ENCODE measurements at regions not wholly inside any gene's neighbourhood (a gene's known extent, or its start where the extent isn't known, plus 50 kb on each side); places are given as distances from the start of the nearest gene placed in this dataset.

DNA sequence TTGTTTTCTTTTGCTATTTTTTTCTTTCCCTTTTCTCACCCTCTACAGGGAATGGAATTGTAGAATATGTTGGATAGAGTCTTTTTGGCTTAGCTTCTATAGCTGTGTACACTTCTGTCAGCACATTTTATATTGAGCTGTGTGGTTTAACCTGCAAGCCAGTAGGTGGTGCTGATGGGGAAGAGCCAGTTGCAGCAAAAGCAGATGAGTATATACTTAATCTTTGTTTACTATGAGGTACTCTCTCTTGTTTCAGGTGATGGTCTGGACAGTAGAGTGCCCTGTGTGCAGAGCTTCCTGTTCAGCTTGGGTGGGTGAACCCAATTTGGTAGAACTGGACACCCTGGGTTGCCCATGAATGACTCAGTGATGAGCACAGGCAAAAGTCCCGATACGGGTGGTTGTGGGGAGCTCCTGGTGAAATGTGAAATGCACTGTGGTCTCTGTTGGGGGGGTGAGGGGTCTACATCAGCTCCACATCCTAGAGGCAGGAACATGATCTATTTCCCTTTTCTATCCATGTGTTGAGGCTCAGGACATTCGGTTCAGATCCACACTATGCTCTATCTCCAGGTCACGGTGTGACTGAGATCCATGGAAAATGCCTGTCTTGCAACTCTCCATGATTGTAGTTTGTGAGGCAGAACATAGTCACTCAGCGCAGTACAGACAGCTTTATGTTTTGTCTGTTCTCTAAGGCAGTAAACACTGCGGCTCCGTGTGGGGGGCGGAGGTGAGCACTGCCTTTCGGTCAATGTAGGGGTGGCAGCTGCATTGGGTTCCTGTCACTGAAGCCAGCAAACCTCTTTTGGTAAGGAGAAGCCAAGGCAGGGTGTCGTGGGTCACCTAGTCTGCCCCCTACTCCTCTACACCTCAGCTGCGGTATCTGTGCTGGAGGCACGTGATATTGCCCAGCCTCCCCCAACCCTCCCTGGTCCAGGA, 353.2 kb downstream of the PRR16 start:
- peak; percentile 74 for DNase-seq

DNA sequence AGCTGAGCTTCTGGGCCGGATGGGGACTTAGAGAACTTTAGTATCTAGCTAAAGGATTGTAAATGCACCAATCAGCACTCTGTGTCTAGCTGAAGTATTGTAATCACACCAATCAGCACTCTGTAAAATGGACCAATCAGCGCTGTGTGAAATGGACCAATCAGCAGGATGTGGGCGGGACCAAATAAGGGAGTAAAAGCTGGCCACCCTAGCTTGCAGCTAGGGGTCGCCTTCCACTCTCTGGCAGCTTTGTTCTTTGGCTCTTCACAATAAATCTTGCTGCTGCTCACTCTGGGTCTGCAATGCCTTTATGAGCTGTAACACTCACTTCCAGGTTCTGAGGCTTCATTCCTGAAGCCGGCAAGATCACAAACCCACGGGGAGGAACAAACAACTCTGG, 354.0 kb downstream of the PRR16 start:
- peak; percentile 39 for DNase-seq

DNA sequence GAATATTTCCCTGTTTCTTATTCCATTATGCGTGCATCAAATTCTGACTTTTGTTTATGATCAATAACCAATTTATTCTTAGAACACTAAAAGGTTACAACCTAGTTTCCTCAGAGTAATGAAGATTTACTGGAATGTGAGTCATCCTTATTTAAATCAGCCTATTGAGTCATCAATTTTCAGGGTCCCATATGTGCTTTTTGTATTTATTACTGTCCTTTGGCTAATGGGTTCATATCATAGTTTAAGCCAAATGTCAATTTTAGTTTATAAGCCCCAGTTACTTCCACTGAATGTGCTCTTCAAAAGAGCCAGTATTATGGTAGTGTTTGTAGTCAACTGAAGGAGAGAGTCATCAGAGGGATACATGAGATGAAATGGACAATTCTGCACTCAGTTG, 359.2 kb downstream of the PRR16 start:
- DNase-seq = no peak

DNA sequence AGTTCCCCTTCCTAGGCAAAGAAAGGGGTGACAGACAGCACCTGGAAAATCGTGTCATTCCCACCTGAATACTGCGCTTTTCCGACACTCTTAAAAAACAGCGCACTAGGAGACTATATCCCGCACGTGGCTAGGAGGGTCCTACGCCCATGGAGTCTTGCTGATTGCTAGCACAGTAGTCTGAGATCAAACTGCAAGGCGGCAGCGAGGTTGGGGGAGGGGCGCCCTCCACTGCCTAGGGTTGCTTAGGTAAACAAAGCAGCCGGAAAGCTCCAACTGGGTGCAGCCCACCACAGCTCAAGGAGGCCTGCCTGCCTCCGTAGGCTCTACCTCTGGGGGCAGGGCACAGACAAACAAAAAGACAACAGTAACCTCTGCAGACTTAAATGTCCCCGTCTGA, 367.5 kb downstream of the PRR16 start:
- DNase-seq = peak; percentile 40

DNA sequence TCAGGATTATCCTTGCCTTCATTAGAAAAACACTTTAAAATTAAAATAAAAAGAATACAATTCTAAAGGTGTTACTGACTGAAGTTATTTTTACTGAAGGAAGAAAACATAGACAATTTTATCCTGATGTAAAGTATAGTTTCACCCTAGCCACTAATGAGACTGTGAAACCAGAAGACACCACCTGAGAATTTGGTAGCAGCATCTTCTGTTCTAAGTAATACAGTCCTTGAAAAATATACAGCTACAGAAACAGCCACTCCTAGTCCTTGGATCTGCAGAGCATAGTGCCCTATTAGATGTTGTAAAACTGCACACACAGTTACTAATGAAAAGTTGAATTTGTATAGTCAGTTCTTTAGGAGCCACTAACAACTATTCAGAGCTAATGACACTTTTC, 377.7 kb downstream of the PRR16 start:
- DNase-seq = no peak

DNA sequence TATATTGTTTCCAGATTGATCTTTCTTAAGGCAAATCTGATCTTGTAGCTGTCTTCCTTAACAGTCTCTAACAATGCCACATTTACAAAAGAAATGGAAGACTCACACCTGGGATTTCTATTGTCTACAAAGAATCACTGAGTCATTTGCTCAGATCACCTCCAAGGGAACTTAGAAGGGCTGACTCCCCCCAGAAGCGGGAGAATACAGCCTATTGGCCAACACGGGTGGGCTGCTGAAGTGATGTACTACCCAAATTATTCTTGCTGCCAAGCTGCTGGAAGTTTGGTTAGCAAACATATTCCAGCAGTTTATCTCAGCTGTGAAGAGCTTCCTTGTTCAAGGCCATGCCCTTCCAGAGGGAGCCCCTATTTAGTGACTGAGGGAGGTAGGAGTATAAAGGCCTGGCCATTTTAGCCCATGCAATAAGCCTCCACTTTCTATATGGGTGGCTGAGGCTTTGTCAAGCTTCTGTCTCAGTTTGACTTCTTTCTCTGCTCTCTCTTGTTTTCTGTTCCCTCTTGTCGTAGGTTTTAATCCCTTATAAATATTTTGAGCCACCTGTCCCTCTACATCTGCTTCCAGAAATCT, 379.4 kb downstream of the PRR16 start:
- DNase-seq = peak; percentile 13

DNA sequence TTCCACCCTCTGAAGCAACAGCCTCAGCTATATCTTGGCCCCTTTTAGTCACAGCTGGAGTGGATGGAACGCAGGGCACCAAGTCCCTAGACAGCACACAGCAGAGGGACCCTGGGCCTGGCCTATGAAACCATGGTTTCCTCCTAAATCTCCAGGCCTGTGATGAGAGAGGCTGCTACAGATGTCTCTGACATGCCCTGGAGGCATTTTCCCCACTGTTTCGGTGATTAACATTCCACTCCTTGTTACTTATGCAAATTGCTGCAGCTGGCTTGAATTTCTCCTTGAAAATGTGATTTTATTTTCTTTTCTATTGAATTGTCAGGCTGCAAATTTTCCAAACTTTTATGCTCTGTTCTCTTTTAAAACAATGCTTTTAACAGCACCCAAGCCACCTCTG, 384.8 kb downstream of the PRR16 start:
- no peak for DNase-seq

DNA sequence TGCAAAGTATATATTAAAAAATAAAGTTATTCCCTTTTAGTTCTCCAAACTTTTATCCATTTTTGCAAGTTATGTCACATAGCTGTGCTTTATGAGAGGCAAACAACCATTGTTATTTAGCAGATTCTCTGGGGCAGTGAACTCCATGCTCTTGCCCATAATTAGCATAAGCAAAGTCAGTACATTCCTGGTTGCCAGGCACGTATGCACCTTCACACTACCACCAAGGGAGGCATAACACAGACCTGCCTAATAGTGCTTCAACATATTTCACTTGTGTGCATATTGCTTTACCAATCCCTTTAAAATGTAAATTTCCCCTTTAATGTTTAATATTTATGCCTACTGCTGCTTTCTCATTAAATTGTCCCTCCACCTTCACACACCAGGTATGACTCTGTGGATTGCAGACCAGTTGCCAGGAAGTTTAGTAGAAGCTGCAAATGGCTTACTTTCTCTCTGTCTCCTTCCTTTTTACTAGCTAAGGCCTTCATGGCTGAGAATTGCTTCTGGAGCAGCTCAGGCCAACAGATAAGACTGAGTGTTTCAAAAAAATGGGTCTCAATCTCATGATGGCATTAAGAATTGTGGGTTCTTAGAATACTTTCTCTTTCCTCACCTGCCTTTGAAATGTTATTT, 388.2 kb downstream of the PRR16 start:
- no peak for DNase-seq

DNA sequence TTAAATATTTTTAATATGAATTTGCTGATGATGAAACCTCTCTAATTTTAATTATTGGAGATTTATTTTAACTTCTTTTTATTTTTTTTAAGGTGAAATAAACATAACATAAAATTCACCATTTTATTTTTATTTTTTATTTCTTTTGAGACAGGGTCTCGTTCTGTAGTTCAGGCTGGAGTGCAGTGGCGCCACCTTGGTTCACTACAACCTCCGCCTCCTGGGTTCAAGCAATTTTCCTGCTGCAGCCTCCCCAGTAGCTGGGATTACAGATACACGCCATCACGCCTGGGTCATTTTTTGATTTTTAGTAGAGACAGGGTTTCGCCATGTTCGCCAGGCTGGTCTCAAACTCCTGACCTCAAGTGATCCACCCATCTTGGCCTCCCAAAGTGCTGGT, 402.9 kb downstream of the PRR16 start:
- DNase-seq = no peak

DNA sequence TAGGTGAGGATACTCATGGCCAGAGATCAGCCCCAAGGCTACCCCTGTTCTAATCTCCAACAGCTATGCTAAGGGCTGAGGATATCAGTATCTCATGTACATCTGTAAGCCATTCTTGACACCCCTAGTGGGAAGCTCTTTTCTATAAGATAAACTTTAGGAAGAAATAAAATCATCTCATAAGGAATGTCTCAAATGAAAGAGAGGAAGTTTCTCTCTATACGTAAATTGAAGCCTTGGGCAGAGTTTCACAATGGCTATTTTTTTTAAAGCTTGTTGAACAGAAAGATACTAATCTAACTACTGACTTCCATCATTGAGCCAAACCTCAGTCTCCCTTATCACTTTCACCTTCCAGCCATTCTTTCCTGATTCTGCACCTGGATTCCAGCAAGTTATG, 405.7 kb downstream of the PRR16 start:
- no peak for DNase-seq

DNA sequence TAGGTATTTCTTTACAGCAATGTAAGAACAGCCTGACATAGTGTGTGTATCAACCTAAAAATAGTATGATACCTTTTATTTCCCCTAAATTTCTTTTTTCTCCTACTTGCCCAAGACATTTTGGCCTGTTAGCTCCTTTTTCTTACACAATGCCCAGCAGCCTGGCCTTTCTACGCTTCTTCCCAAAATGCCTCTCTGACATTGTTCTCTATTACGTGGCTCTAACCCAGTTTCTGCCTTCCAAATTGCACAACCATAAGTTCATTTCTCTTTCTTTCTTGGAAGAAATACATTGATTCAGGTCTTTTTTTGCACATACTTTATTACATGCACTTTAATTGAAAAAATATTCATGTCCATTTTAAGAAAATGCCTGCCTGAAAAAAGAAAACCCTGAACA, 408.2 kb downstream of the PRR16 start:
- DNase-seq = no peak

DNA sequence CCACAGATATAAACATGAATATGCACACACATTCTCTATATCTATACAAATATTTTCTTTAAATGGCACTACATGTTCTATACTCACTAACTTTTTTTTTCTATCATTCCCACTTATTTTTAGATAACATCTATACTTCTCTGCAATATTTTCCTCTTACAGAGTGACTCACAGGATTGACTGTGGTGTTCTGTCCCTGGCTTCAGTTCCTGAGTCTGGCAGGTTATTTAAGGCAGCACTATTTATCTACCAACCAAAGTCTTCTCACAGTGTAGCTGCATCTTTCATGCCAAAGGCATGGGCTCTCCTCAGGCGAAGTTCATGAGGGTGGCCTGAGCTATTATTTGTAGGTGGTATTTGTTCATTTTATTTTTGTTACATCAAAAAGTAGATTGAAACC, 409.0 kb downstream of the PRR16 start:
- no peak for DNase-seq

DNA sequence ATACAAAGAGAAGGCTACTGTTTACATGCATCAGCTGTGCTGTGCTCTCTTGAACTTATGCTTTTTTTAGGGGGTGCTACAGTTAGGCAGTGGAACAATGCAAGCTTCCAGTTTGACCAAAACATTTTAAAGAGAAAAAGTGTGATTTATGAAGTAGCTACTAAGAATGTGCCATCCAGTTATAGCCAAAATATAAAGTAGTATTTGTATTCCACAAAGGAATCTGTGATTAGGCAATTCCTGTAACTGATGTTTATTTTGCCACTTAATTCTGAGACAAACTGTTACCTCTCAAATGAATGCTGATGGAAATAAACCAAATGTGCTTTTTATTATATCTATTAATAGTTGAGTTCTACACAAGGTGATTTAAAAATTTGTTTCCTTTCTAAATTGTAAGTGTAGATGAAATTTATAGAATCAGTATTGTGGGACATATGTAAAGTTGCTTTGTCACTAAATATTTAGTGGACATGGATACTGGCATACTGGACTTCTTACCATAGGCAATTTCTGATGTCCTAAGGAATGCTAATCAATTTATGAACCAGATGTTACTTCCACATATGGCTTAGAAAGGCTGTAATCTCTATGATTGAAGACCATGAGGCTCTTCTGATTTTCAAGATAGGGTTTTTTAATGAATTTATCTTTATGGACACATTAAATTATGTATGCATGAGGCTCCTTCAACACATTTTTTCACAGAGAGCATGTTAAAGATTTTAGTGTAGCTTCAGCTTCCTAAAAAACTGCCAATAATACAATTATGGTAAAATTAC, 410.2 kb downstream of the PRR16 start:
- DNase-seq = no peak

DNA sequence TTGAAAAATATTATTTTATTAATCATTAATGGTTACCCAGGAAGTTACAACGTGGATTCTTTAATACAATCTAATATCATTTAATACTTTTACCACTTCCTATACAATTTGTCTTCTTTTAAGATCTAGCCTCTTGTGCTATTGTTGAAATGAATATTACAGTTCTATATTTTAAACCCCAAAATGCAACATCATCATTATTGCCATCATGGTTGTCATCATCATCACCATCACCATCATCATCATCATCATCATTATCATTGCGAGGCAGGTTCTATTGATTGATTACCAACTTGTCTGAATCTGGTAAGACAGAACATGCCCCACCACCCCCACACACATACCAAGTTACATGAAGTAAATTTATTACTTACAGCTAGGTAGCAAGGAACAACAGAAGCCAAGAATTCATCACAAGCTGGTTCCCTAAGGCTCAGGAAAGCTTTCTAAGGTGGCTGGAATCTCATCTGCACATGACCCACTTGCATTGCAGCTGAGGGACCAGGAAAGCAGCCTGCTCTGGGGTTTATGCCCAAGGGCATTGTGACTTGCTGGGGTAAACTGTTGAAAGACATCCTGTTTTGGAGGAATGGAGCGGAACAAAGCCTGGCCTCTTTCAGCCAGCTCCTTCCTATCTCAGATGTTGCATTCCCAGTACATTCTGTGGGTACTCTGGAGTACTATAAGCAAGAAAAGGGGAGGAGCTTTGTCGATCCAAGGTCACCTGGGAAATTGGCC, 418.1 kb downstream of the PRR16 start:
- DNase-seq = no peak

DNA sequence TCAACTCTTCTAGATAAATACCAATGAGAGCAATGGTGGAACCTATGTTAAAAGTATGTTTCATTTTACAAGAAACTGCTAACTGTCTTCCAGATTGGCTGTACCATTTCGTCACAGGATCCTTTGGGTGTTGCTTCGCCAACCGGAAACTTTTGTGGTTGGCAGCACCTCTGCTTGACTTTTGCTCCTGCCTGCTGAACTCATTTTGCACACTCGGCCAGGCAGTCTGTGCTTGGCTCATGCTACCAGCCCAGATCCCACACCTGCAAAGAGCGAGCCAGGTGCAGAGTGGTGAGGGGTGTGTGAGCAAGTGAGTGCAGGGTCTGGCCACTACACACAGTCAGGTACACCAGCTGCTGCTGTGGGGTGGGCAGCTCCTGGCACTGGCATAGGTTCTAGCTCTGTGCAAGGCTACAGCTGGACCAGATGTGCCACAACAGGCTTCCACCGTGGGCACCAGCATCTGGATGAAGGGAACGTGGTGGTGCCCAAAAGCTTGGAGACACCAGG, 422.3 kb downstream of the PRR16 start:
- DNase-seq = no peak

DNA sequence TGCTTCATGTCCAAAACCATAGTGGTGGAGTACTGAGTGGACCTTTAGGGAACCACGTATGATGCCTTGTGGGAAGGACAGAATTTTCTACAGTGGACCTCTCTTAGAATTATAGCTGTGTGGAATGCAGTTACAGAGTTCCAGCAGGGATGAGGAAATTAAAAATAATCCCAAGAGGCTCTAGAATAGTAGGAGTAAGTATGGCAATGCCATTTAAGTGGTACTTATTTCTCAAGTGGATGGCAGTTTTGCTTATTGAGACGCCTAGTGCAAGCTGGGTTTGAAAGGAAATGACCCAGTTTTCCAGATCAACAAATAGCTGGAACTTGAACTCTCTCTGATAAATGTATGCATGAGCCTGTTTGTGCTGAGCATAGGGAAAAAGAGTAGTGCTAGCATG, 431.6 kb downstream of the PRR16 start:
- peak; percentile 41 for DNase-seq

DNA sequence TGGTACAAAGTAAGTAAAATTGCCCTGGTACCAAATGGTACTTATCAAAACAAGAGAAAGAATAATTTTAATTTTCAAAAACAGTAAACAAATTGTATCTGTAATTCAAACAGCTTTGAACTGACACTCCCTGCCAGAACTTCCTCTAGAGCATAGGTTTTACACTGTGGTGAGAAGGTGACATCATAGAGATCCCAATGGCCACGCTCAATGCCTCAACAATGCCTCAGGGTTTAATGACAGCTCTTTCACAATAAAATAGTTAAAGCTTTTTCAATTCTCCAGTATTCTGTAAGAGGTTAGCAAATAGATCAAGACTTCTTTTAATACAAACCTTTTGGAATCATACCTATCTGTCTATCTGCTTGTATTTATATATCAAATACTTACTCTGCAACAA, 437.1 kb downstream of the PRR16 start:
- peak; percentile 6 for DNase-seq

DNA sequence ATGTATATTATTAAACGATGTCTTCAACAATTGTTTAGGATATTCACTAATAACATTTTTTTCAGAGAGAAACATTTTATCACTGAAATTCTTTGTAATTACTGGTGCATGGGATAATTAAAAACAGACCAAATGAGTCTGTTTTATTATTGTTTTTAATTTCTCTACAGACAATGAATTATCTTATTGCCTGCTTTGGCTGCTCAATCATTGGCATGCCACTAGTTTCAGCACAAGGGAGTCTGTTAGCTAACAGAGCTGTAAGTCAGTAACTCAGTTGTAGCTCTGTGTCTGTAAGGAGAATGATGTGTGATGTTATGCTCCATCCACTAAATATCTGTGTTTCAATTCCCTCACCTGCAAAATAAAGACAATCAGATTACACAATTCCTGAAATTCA, 443.9 kb downstream of the PRR16 start:
- no peak for DNase-seq

DNA sequence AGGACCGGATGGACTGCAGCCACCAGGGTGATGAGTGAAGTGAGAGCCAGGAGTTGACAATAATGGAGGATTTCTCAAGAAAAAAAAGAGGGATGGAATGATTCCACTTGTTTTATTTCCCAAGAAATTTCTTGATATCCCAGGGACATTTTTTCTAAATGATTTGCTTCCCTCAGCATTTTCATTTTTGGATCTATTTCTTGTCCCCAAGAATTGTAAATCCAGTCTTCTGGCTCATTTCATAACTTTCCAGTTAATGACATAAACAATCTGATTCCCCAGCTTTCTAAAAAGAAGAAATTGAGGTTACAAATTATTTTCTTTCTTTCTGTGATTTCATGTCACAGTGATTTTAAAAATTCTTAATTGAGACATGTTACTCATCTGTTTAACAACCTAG, 446.5 kb downstream of the PRR16 start:
- DNase-seq = no peak

DNA sequence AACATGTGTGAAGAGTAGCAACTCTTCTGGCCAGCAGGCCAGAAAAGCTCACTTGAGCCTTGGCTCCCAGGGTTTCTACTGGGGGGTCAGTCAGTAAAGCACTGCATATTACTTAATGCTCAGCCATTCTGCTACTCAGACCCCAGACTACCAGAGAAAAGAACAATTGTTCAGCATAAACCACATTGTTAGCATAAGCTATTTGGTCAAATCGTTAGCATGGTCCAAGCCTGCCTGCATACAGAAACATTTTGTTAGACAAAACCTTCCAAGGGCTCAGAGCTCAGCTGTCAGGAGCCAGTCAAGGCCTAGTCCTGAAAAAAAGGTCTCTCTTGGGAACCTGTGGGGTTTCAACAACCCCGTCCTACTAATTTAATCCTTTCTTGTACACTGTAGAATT, 449.3 kb downstream of the PRR16 start:
- no peak for DNase-seq

DNA sequence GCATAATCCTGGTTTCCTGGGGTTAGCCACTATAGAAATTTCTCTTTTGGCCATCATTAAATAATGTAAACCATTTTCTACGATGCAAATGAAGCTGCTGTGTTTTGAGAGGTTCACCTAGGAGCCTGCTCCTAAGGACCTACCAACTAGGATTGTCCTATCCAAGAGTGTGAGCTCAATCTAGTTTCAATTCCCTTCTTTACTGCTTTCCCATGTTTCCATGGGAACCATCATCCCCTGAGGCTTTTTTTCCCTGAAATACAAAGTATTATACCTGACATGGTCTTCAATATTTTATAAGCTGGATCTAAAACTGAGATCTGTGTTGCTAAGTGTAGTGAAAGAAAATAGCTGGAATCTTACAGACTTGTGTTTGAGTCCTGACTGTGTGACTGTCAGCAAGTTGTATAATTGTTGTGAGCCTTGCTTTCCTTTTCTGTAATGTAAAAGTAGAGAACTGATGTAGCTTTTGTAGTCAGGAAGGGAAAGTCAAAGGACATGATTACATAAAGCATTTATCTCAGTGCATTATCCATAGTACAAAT, 453.2 kb downstream of the PRR16 start:
- DNase-seq = no peak

DNA sequence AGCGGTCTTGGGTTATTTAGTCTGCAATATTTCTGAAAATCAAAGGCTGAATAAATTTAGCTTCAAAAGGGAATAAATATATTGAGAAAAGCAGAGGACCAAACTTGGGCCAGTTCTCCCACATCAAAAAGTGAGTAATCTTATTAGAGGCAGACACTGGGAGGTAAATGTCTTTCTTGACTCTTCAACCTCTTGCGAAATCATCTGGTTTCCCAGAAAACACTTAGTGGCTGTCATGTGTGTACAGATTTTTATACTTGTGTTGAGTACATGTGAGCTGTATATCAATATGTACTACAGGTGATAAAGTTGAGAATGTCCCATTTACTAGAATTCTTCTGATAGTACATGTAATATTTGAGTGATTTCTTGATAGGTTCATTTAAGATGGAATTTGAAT, 454.9 kb downstream of the PRR16 start:
- DNase-seq = no peak
